ENCODE measurements at regions not wholly inside any gene's neighbourhood (a gene's known extent, or its start where the extent isn't known, plus 50 kb on each side); places are given as distances from the start of the nearest gene placed in this dataset.

- Mint-ChIP-seq H3K9me3 (no peaks in the 10 kb centered on the region), H3K4me3 (no peak overlapping the region), H3K27me3 (ENCODE audit: insufficient read depth) (no peaks in the 10 kb centered on the region), H3K36me3 (ENCODE audit: low read depth) (no peaks in the 10 kb centered on the region), H3K4me1 (no peaks in the 10 kb centered on the region), H3K27ac (no peak overlapping the region)
- Histone ChIP-seq H3K4me1 (ENCODE audit: control insufficient read depth, insufficient read depth, low read length) (no peaks in the 10 kb centered on the region), H3K27me3 (ENCODE audit: control insufficient read depth, insufficient read depth, low read length, poor library complexity, severe bottlenecking) (peaks cover 5% of the 10 kb centered on the region), H3K27ac (ENCODE audit: low read depth, low read length) (no peak overlapping the region), H3K36me3 (ENCODE audit: control insufficient read depth, insufficient read depth, low read length) (no peaks in the 10 kb centered on the region), H3K4me3 (ENCODE audit: low read length) (no peak overlapping the region), H3K9me3 (ENCODE audit: control insufficient read depth, low read length) (no peaks in the 10 kb centered on the region), H3K9ac (ENCODE audit: extremely low read depth, low read length, poor library complexity, severe bottlenecking) (no peak overlapping the region)
- DNase-seq = no peak
- TF ChIP-seq, protein P1, sequence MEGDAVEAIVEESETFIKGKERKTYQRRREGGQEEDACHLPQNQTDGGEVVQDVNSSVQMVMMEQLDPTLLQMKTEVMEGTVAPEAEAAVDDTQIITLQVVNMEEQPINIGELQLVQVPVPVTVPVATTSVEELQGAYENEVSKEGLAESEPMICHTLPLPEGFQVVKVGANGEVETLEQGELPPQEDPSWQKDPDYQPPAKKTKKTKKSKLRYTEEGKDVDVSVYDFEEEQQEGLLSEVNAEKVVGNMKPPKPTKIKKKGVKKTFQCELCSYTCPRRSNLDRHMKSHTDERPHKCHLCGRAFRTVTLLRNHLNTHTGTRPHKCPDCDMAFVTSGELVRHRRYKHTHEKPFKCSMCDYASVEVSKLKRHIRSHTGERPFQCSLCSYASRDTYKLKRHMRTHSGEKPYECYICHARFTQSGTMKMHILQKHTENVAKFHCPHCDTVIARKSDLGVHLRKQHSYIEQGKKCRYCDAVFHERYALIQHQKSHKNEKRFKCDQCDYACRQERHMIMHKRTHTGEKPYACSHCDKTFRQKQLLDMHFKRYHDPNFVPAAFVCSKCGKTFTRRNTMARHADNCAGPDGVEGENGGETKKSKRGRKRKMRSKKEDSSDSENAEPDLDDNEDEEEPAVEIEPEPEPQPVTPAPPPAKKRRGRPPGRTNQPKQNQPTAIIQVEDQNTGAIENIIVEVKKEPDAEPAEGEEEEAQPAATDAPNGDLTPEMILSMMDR (conservative IDR thresholded peaks at IDR 0.05) = no peak
These were observed 58.2 kb upstream of the TP63 start for GRCh38 chr3:189573004-189573403.

GRCh38 chr3:189576486-189576885, 54.7 kb upstream of the TP63 start:
- H3K27ac Mint-ChIP-seq = no peak overlapping the region
- Histone ChIP-seq H3K36me3 (ENCODE audit: control insufficient read depth, insufficient read depth, low read length) (no peaks in the 10 kb centered on the region), H3K9ac (ENCODE audit: extremely low read depth, low read length, poor library complexity, severe bottlenecking) (no peak overlapping the region), H3K4me3 (ENCODE audit: low read length) (no peak overlapping the region), H3K9me3 (ENCODE audit: control insufficient read depth, low read length) (no peaks in the 10 kb centered on the region), H3K27me3 (ENCODE audit: control insufficient read depth, insufficient read depth, low read length, poor library complexity, severe bottlenecking) (no peaks in the 10 kb centered on the region), H3K4me1 (ENCODE audit: control insufficient read depth, insufficient read depth, low read length) (no peaks in the 10 kb centered on the region), H3K27ac (ENCODE audit: low read depth, low read length) (no peak overlapping the region)
- no peaks in the 10 kb centered on the region for H3K36me3 Mint-ChIP-seq (ENCODE audit: low read depth)
- no peak for DNase-seq
- H3K4me3 Mint-ChIP-seq = no peak overlapping the region
- no peaks in the 10 kb centered on the region for H3K9me3 Mint-ChIP-seq
- no peaks in the 10 kb centered on the region for H3K27me3 Mint-ChIP-seq (ENCODE audit: insufficient read depth)
- no peaks in the 10 kb centered on the region for H3K4me1 Mint-ChIP-seq
- TF ChIP-seq, protein P1 (conservative IDR thresholded peaks at IDR 0.05) = no peak
- WGBS, 2 experiments (ENCODE audit: insufficient coverage in 1 of 2, insufficient read length in 1 of 2) = 58 to 78% methylated on average over 1 of the region's 1 CpG

DNA sequence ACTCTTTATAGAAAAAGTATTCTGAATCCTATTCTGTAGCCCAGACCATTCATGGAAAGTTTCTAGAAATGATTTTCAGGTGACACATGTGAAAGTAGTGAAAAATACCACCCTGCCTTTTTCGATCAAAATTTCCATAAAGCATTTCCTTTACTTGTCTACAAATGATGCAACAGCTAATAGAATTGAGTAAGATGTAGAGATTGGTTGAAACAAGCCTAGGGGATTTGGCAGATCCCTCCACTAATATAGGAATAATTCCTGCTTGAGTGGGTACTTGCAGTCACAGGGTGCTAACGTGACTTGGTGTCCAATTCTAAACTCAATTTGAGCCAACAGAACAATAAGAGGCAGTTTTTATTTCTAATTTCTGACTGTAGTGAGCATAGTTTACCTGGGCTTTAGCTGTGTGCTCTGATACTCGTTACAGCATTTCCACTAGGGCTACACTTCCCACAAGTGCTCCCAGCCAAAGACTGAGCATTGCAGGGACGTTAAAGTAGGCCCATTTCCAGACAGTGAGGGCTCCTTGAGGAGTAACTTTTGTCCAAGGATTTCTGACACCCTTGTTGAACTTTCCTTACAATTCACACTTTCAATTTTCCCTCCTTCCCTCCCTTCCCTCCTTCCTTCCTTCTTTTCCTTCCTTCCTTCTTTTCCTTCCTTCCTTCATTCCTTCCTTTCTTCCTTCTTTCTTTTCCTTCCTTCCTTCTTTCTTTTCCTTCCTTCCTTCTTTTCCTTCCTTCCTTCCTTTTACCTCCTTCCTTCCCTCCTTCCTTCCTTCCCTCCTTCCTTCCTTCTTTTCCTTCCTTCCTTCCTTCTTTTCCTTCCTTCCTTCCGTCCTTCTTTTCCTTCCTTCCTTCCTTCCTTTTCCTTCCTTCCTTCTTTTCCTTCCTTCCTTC, 53.9 kb upstream of the TP63 start:
- H3K27me3 Mint-ChIP-seq (ENCODE audit: insufficient read depth) = no peaks in the 10 kb centered on the region
- H3K4me3 Mint-ChIP-seq = no peak overlapping the region
- Histone ChIP-seq H3K27ac (ENCODE audit: low read depth, low read length) (no peak overlapping the region), H3K9me3 (ENCODE audit: control insufficient read depth, low read length) (no peaks in the 10 kb centered on the region), H3K4me3 (ENCODE audit: low read length) (no peak overlapping the region), H3K4me1 (ENCODE audit: control insufficient read depth, insufficient read depth, low read length) (no peaks in the 10 kb centered on the region), H3K36me3 (ENCODE audit: control insufficient read depth, insufficient read depth, low read length) (no peaks in the 10 kb centered on the region), H3K27me3 (ENCODE audit: control insufficient read depth, insufficient read depth, low read length, poor library complexity, severe bottlenecking) (no peaks in the 10 kb centered on the region), H3K9ac (ENCODE audit: extremely low read depth, low read length, poor library complexity, severe bottlenecking) (no peak overlapping the region)
- no peak for DNase-seq
- H3K36me3 Mint-ChIP-seq (ENCODE audit: low read depth) = no peaks in the 10 kb centered on the region
- TF ChIP-seq, protein P1 (conservative IDR thresholded peaks at IDR 0.05) = no peak
- WGBS, 2 experiments (ENCODE audit: insufficient coverage in 1 of 2, insufficient read length in 1 of 2) = 85 to 93% methylated on average over 3 to 5 of the region's 5 CpGs
- H3K4me1 Mint-ChIP-seq = no peaks in the 10 kb centered on the region
- H3K27ac Mint-ChIP-seq = no peak overlapping the region
- no peaks in the 10 kb centered on the region for H3K9me3 Mint-ChIP-seq

Data from endodermal cell (in vitro differentiated cells).